ENCODE measurements at regions not wholly inside any gene's neighbourhood (a gene's known extent, or its start where the extent isn't known, plus 50 kb on each side); places are given as distances from the start of the nearest gene placed in this dataset.
"Not testable (repeated sequence)": the region's sequence is repeated elsewhere in the genome, so short reads cannot be mapped to it uniquely, and the experiment has no call there.

GRCh38 chr9:87040410-87041009, 93.2 kb upstream of the GAS1 start:
- Mint-ChIP-seq H3K4me1 (peaks cover 13% of the 10 kb centered on the region), H3K9me3 (peaks cover 16% of the 10 kb centered on the region), H3K4me3 (peak overlapping the region; percentile 70; the same call in 1 of the 3 replicates), H3K27me3 (ENCODE audit: insufficient read depth, low read depth, poor library complexity) (peaks cover 4% of the 10 kb centered on the region), H3K36me3 (ENCODE audit: low read depth) (no peaks in the 10 kb centered on the region), H3K27ac (no peak overlapping the region)
- Histone ChIP-seq H4K20me1 (replicated peaks; ENCODE audit: insufficient read depth) (no peaks in the 10 kb centered on the region; the same call in 1 of the 2 replicates), H3K9me2 (ENCODE audit: insufficient read depth) (no peaks in the 10 kb centered on the region), H3K4me2 (peak overlapping the region; percentile 82), H2AFZ (no peak overlapping the region), H3K27me3 (ENCODE audit: insufficient read depth) (no peaks in the 10 kb centered on the region), H3K36me3 (ENCODE audit: insufficient read depth) (no peaks in the 10 kb centered on the region; the same call in 1 of the 2 replicates), H3F3A (replicated peaks; ENCODE audit: low read depth) (no peaks in the 10 kb centered on the region), H3K4me1 (ENCODE audit: insufficient read depth) (peaks cover 19% of the 10 kb centered on the region), H3K4me3 (peak overlapping the region; percentile 63), H3K27ac (ENCODE audit: low read depth) (no peak overlapping the region), H3K79me2 (replicated peaks; ENCODE audit: insufficient read depth) (peaks cover 35% of the 10 kb centered on the region)
- ATAC-seq (peak; percentile 31; the same call in 2 of the 3 replicates), DNase-seq (ENCODE audit: low spot score) (no peak)
- no peak for TF ChIP-seq ETS1 (IDR thresholded peaks at IDR 0.05)

- not testable (repeated sequence) for H3K36me3 ChIP-seq (ENCODE audit: insufficient read depth); H3K27me3 ChIP-seq (ENCODE audit: insufficient read depth); H3K27me3 Mint-ChIP-seq (ENCODE audit: insufficient read depth, low read depth, poor library complexity); ATAC-seq; H2AFZ ChIP-seq; H4K20me1 ChIP-seq (replicated peaks; ENCODE audit: insufficient read depth); H3F3A ChIP-seq (replicated peaks; ENCODE audit: low read depth); H3K9me2 ChIP-seq (ENCODE audit: insufficient read depth); H3K36me3 Mint-ChIP-seq (ENCODE audit: low read depth)
- Histone ChIP-seq H3K4me2 (peak overlapping the region; percentile 82), H3K4me1 (ENCODE audit: insufficient read depth) (peaks cover 19% of the 10 kb centered on the region), H3K27ac (ENCODE audit: low read depth) (peak overlapping the region; percentile 87), H3K4me3 (peak overlapping the region; percentile 63), H3K79me2 (replicated peaks; ENCODE audit: insufficient read depth) (peaks cover 35% of the 10 kb centered on the region)
- TF ChIP-seq POLR2AphosphoS5 (IDR thresholded peaks at IDR 0.05; ENCODE audit: low read depth): peak; percentile 42
- peak; percentile 41 for DNase-seq (ENCODE audit: low spot score)
- H3K9me3 Mint-ChIP-seq: peaks cover 20% of the 10 kb centered on the region
- peaks cover 13% of the 10 kb centered on the region for H3K4me1 Mint-ChIP-seq
- peak overlapping the region; percentile 94 for H3K27ac Mint-ChIP-seq
- peak overlapping the region; percentile 70 for H3K4me3 Mint-ChIP-seq
These were observed 94.4 kb upstream of the GAS1 start for GRCh38 chr9:87041553-87042235.

- DNase-seq (ENCODE audit: low spot score); H3K4me2 ChIP-seq; H3K27ac Mint-ChIP-seq; H3K9me2 ChIP-seq (ENCODE audit: insufficient read depth); H3K79me2 ChIP-seq (replicated peaks; ENCODE audit: insufficient read depth); H3K36me3 Mint-ChIP-seq (ENCODE audit: low read depth); H3F3A ChIP-seq (replicated peaks; ENCODE audit: low read depth); H3K27me3 ChIP-seq (ENCODE audit: insufficient read depth); H3K4me1 Mint-ChIP-seq; H3K4me3 ChIP-seq; H3K27me3 Mint-ChIP-seq (ENCODE audit: insufficient read depth, low read depth, poor library complexity); H3K4me3 Mint-ChIP-seq; H4K20me1 ChIP-seq (replicated peaks; ENCODE audit: insufficient read depth); H2AFZ ChIP-seq; H3K27ac ChIP-seq (ENCODE audit: low read depth); ATAC-seq; H3K36me3 ChIP-seq (ENCODE audit: insufficient read depth): not testable (repeated sequence)
- H3K9me3 Mint-ChIP-seq: peaks cover 13% of the 10 kb centered on the region; the same call in 2 of the 3 replicates
- peaks cover 12% of the 10 kb centered on the region for H3K4me1 ChIP-seq (ENCODE audit: insufficient read depth)
These were observed 102.8 kb upstream of the GAS1 start for GRCh38 chr9:87049929-87050608.
